RWPE2 (cell line): ENCODE measurements at regions not wholly inside any gene's neighbourhood (a gene's known extent, or its start where the extent isn't known, plus 50 kb on each side); places are given as distances from the start of the nearest gene placed in this dataset.

Experiments used
- ATAC-seq: fragments of 200-7000 bp; cut with Tn5 transposase; 3 replicates; pipeline ENCODE4 v1.9.1; 2021; ENCODE audit warnings: low read depth
- DNase-seq: peaks from one replicate; pipeline ENCODE4 v3.0.0-alpha.2; 2020; ENCODE audit warnings: low spot score
- H3K27ac ChIP-seq: fragments of 450-650 bp; 2 replicates; pipeline ENCODE4 v1.5.1; 2017; ENCODE audit warnings: mild to moderate bottlenecking; ENCODE audit not compliant: poor library complexity, severe bottlenecking
- H3K27me3 ChIP-seq: fragments of 250-450 bp; sonication (Bioruptor Pico); 2 replicates; pipeline ENCODE4 v1.5.1; 2021; ENCODE audit warnings: mild to moderate bottlenecking, moderate library complexity; ENCODE audit not compliant: insufficient read depth, poor library complexity, severe bottlenecking
- H3K36me3 ChIP-seq: fragments of 250-450 bp; sonication (Bioruptor Pico); 2 replicates; pipeline ENCODE4 v1.5.1; 2020; ENCODE audit warnings: low read depth, mild to moderate bottlenecking, moderate library complexity
- H3K4me1 ChIP-seq: fragments of 250-450 bp; sonication (Bioruptor Pico); 2 replicates; pipeline ENCODE4 v1.5.1; 2021; ENCODE audit warnings: mild to moderate bottlenecking, moderate library complexity; ENCODE audit not compliant: insufficient read depth, poor library complexity, severe bottlenecking
- H3K4me3 ChIP-seq: fragments of 250-450 bp; sonication (Bioruptor Pico); 2 replicates; pipeline ENCODE4 v1.5.1; 2021; ENCODE audit warnings: mild to moderate bottlenecking, moderate library complexity; ENCODE audit not compliant: severe bottlenecking
- H3K9me3 ChIP-seq: fragments of 250-450 bp; sonication (Bioruptor Pico); 2 replicates; pipeline ENCODE4 v1.5.1; 2021; ENCODE audit warnings: mild to moderate bottlenecking, moderate library complexity; ENCODE audit not compliant: severe bottlenecking
- CTCF ChIP-seq: fragments of 450-650 bp; IDR thresholded peaks from one replicate; pipeline ENCODE4 v1.5.1; 2017; ENCODE audit warnings: mild to moderate bottlenecking, moderate library complexity; ENCODE audit not compliant: poor library complexity, severe bottlenecking

DNA sequence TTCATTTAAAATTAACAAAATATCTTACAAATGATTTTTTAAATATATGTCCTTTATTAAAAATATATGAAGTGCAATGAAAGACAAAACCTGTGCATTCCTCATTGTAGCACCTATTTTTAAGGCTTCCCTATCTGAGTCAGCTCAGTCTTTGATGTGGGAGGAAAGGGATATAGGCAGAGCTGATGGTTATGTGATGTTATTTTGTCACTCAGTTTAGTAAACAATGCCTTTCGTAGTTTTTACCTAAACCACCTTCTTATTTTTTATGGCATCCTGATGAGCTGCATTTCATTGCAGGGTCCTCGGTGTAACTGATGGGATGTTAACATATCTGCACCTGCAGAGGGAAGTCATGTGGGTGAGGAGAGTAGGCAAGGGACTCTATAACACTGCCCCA lies 58.9 kb upstream of the FRMD6 start:
- H3K36me3 ChIP-seq, result peaks cover 36% of the 10 kb centered on the region
- no peak overlapping the region for H3K4me3 ChIP-seq
- no peaks in the 10 kb centered on the region for H3K4me1 ChIP-seq
- no peaks in the 10 kb centered on the region for H3K27me3 ChIP-seq
- no peak overlapping the region for H3K27ac ChIP-seq
- ATAC-seq (no peak), DNase-seq (no peak)
- no peaks in the 10 kb centered on the region for H3K9me3 ChIP-seq
- no peak for TF ChIP-seq CTCF

GRCh38 chr14:51593397-51593796 lies 58.3 kb upstream of the FRMD6 start:
- Histone ChIP-seq H3K9me3 (no peaks in the 10 kb centered on the region), H3K4me3 (no peak overlapping the region), H3K27me3 (no peaks in the 10 kb centered on the region), H3K27ac (no peak overlapping the region), H3K4me1 (no peaks in the 10 kb centered on the region), H3K36me3 (peaks cover 32% of the 10 kb centered on the region)
- no peak for TF ChIP-seq CTCF
- ATAC-seq, result no peak
- no peak for DNase-seq

DNA sequence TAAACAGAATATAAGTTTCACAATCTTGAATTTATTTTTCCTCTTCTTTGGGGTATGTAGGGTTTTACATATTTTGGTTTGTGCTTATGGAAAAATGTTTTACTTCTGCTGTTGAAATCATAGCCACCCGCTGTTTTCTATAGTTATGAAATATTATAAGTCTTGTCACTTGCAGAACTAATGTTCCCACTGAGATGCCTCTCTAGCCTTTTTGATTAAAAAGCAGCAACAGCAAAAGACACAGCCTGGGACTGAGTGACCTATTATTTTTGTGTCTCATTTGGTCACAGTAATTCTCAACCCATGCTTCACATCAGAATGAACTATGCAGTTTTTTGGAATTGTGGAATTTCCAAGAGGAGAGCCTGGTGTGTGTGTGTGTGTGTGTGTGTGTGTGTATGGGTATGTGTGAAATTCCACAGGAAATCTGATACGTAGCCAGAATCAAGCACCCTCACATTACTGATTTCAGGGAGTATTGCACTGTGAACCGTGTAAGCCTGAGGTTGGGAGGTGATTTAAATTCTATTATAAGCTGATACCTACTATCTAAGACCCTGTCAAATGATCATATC lies 55.7 kb upstream of the FRMD6 start:
- peaks cover 38% of the 10 kb centered on the region for H3K36me3 ChIP-seq
- no peak for DNase-seq
- no peak overlapping the region for H3K4me3 ChIP-seq
- H3K27me3 ChIP-seq, result no peaks in the 10 kb centered on the region
- no peaks in the 10 kb centered on the region for H3K9me3 ChIP-seq
- H3K4me1 ChIP-seq, result peaks cover 4% of the 10 kb centered on the region
- ATAC-seq, result no peak
- H3K27ac ChIP-seq, result no peak overlapping the region
- TF ChIP-seq CTCF, result no peak

- ATAC-seq (no peak), DNase-seq (no peak)
- Histone ChIP-seq H3K9me3 (no peaks in the 10 kb centered on the region), H3K4me3 (no peak overlapping the region), H3K36me3 (peaks cover 35% of the 10 kb centered on the region), H3K27ac (no peak overlapping the region), H3K27me3 (no peaks in the 10 kb centered on the region), H3K4me1 (peaks cover 7% of the 10 kb centered on the region)
- TF ChIP-seq CTCF, result no peak
These were observed 55.1 kb upstream of the FRMD6 start for GRCh38 chr14:51596488-51597117.
